ENCODE measurements at regions not wholly inside any gene's neighbourhood (a gene's known extent, or its start where the extent isn't known, plus 50 kb on each side); places are given as distances from the start of the nearest gene placed in this dataset.

GRCh38 chr5:165003283-165003682 lies 1497.9 kb downstream of the MAT2B start:
- Histone ChIP-seq H3K4me3 (ENCODE audit: low read depth, low read length, poor library complexity, severe bottlenecking) (no peak overlapping the region), H3K27ac (ENCODE audit: low read depth, low read length, poor library complexity, severe bottlenecking) (no peak overlapping the region), H3K36me3 (ENCODE audit: insufficient read depth, low read length) (no peaks in the 10 kb centered on the region), H3K9me2 (ENCODE audit: low read depth, low read length) (no peaks in the 10 kb centered on the region), H3K4me2 (ENCODE audit: low read length) (no peak overlapping the region), H3K79me2 (ENCODE audit: insufficient read depth, low read length) (no peaks in the 10 kb centered on the region), H3K27me3 (ENCODE audit: insufficient read depth, low read length) (no peaks in the 10 kb centered on the region), H2AFZ (ENCODE audit: low read length) (no peak overlapping the region), H3K9ac (ENCODE audit: low read length) (no peak overlapping the region), H4K20me1 (ENCODE audit: insufficient read depth, low read length) (no peaks in the 10 kb centered on the region), H3F3A (ENCODE audit: insufficient read depth, low read length) (no peaks in the 10 kb centered on the region), H3K9me3 (ENCODE audit: low read length) (no peaks in the 10 kb centered on the region), H3K4me1 (ENCODE audit: insufficient read depth, low read length, severe bottlenecking) (no peaks in the 10 kb centered on the region)
- no peak for TF ChIP-seq CTCF (IDR thresholded peaks at IDR 0.05; ENCODE audit: low read length)
- no peak for TF ChIP-seq EZH2 (IDR thresholded peaks at IDR 0.05; ENCODE audit: borderline replicate concordance, low read length)

- Histone ChIP-seq H3K36me3 (ENCODE audit: insufficient read depth, low read length) (no peaks in the 10 kb centered on the region), H3K4me3 (ENCODE audit: low read depth, low read length, poor library complexity, severe bottlenecking) (no peak overlapping the region), H3K4me2 (ENCODE audit: low read length) (no peak overlapping the region), H3K9me3 (ENCODE audit: low read length) (no peaks in the 10 kb centered on the region), H3K27ac (ENCODE audit: low read depth, low read length, poor library complexity, severe bottlenecking) (no peak overlapping the region), H3K9me2 (ENCODE audit: low read depth, low read length) (no peaks in the 10 kb centered on the region), H3K4me1 (ENCODE audit: insufficient read depth, low read length, severe bottlenecking) (no peaks in the 10 kb centered on the region), H4K20me1 (ENCODE audit: insufficient read depth, low read length) (no peaks in the 10 kb centered on the region), H3K9ac (ENCODE audit: low read length) (no peak overlapping the region), H3K27me3 (ENCODE audit: insufficient read depth, low read length) (no peaks in the 10 kb centered on the region), H3K79me2 (ENCODE audit: insufficient read depth, low read length) (no peaks in the 10 kb centered on the region), H2AFZ (ENCODE audit: low read length) (no peak overlapping the region), H3F3A (ENCODE audit: insufficient read depth, low read length) (no peaks in the 10 kb centered on the region)
- no peak for TF ChIP-seq CTCF (IDR thresholded peaks at IDR 0.05; ENCODE audit: low read length)
- TF ChIP-seq EZH2 (IDR thresholded peaks at IDR 0.05; ENCODE audit: borderline replicate concordance, low read length) = no peak
Observed at GRCh38 chr5:165004175-165004574, 1498.8 kb downstream of the MAT2B start.

GRCh38 chr5:165014439-165014838 lies 1509.0 kb downstream of the MAT2B start:
- H3K27me3 ChIP-seq (ENCODE audit: insufficient read depth, low read length) = no peaks in the 10 kb centered on the region
- H3K9me2 ChIP-seq (ENCODE audit: low read depth, low read length) = no peaks in the 10 kb centered on the region
- H3K4me2 ChIP-seq (ENCODE audit: low read length) = no peak overlapping the region
- no peak overlapping the region for H3K27ac ChIP-seq (ENCODE audit: low read depth, low read length, poor library complexity, severe bottlenecking)
- H2AFZ ChIP-seq (ENCODE audit: low read length) = no peak overlapping the region
- no peaks in the 10 kb centered on the region for H3F3A ChIP-seq (ENCODE audit: insufficient read depth, low read length)
- no peaks in the 10 kb centered on the region for H4K20me1 ChIP-seq (ENCODE audit: insufficient read depth, low read length)
- no peak overlapping the region for H3K4me3 ChIP-seq (ENCODE audit: low read depth, low read length, poor library complexity, severe bottlenecking)
- no peaks in the 10 kb centered on the region for H3K36me3 ChIP-seq (ENCODE audit: insufficient read depth, low read length)
- no peaks in the 10 kb centered on the region for H3K79me2 ChIP-seq (ENCODE audit: insufficient read depth, low read length)
- no peak overlapping the region for H3K9ac ChIP-seq (ENCODE audit: low read length)
- H3K4me1 ChIP-seq (ENCODE audit: insufficient read depth, low read length, severe bottlenecking) = no peaks in the 10 kb centered on the region
- no peak for TF ChIP-seq EZH2 (IDR thresholded peaks at IDR 0.05; ENCODE audit: borderline replicate concordance, low read length)
- TF ChIP-seq CTCF (IDR thresholded peaks at IDR 0.05; ENCODE audit: low read length) = no peak
- no peaks in the 10 kb centered on the region for H3K9me3 ChIP-seq (ENCODE audit: low read length)
